ENCODE measurements at regions not wholly inside any gene's neighbourhood (a gene's known extent, or its start where the extent isn't known, plus 50 kb on each side); places are given as distances from the start of the nearest gene placed in this dataset.

GRCh38 chr5:30447431-30447830 lies 746.1 kb upstream of the CDH6 start:
- no peak overlapping the region for H2BK12ac ChIP-seq (ENCODE audit: low read depth, low read length)
- no peak overlapping the region for H3K9ac ChIP-seq (replicated peaks in 1 of 4; ENCODE audit: extremely low read depth in 1 of 4, low read depth in 3 of 4, low read length in 3 of 4)
- no peaks in the 10 kb centered on the region for H3K23me2 ChIP-seq (ENCODE audit: low read depth, low read length)
- no peak overlapping the region for H2BK15ac ChIP-seq (ENCODE audit: low read length)
- no peak overlapping the region for H3K14ac ChIP-seq (ENCODE audit: insufficient read length)
- no peak for FAIRE-seq
- no peak overlapping the region for H3K4me2 ChIP-seq (ENCODE audit: insufficient read depth in 1 of 2, low read depth in 2 of 2, low read length in 2 of 2)
- H3K79me2 ChIP-seq (ENCODE audit: control insufficient read depth in 1 of 2, insufficient read depth in 2 of 2, low read length in 2 of 2): no peaks in the 10 kb centered on the region
- no peak overlapping the region for H3K27ac ChIP-seq (ENCODE audit: low read depth, low read length)
- DNase-seq (ENCODE audit: low read depth in 1 of 2, low spot score in 2 of 2): no peak
- H3K4me3 ChIP-seq (ENCODE audit: extremely low read depth in 1 of 4, insufficient read depth in 2 of 4, low read depth in 3 of 4, low read length in 4 of 4): no peak overlapping the region
- no peaks in the 10 kb centered on the region for H4K20me1 ChIP-seq (replicated peaks in 1 of 2; ENCODE audit: control insufficient read depth in 1 of 2, insufficient read depth in 2 of 2, low read length in 2 of 2)
- H2BK20ac ChIP-seq (ENCODE audit: low read length): no peak overlapping the region
- H2AFZ ChIP-seq (ENCODE audit: low read length): peak overlapping the region; percentile 73
- no peaks in the 10 kb centered on the region for H3K27me3 ChIP-seq (replicated peaks in 1 of 4; ENCODE audit: control insufficient read depth in 3 of 4, extremely low read depth in 1 of 4, insufficient read depth in 3 of 4, low read length in 3 of 4)
- no peak overlapping the region for H4K5ac ChIP-seq (ENCODE audit: insufficient read length, low read depth, low read length)
- CTCF ChIA-PET (ENCODE audit: partially characterized antibody): interaction anchor here (0.8 kb wide), 1 partner anchor 9 kb away, joined by 3 read pairs; no protein-coding TSS in a partner anchor
- no peaks in the 10 kb centered on the region for H3K79me1 ChIP-seq (ENCODE audit: low read depth, low read length)
- H3K18ac ChIP-seq (ENCODE audit: extremely low read depth, low read length): no peak overlapping the region
- 97% methylated on average over 3 of the region's 3 CpGs; no CpG with 5 or more reads in 1 of the 2 experiments for WGBS, 2 experiments (ENCODE audit: extremely low coverage in 1 of 2, insufficient coverage in 1 of 2, insufficient read length in 1 of 2, insufficient replicate concordance in 2 of 2, low coverage in 1 of 2, low lambda C conversion rate in 2 of 2, missing lambda C conversion rate in 1 of 2)
- H2BK120ac ChIP-seq (replicated peaks; ENCODE audit: low read depth, low read length): no peak overlapping the region
- H3K56ac ChIP-seq (replicated peaks; ENCODE audit: insufficient read length, low read depth, low read length): no peak overlapping the region
- no peak overlapping the region for H4K91ac ChIP-seq (replicated peaks; ENCODE audit: insufficient read length, low read length)
- POLR2A ChIA-PET (ENCODE audit: partially characterized antibody): no interaction called here
- no peak overlapping the region for H2BK5ac ChIP-seq (ENCODE audit: low read depth, low read length)
- H3K4me1 ChIP-seq (replicated peaks in 1 of 4; ENCODE audit: control insufficient read depth in 3 of 4, insufficient read depth in 4 of 4, low read length in 3 of 4): peaks cover 0 to 3% (median under 1%) of the 10 kb centered on the region in 4 experiments; a peak in 1 of 7 replicates
- no peak overlapping the region for H2AK5ac ChIP-seq (ENCODE audit: low read depth, low read length)
- H3K36me3 ChIP-seq (ENCODE audit: control insufficient read depth in 2 of 4, insufficient read depth in 4 of 4, low read length in 3 of 4): no peaks in the 10 kb centered on the region
- H3K4ac ChIP-seq (replicated peaks; ENCODE audit: insufficient read length, low read depth, low read length): no peak overlapping the region
- no peak overlapping the region for H4K8ac ChIP-seq (ENCODE audit: extremely low read depth, insufficient read depth, low read length)
- H3K23ac ChIP-seq (ENCODE audit: insufficient read length): no peak overlapping the region
- no peaks in the 10 kb centered on the region for H3K9me3 ChIP-seq (ENCODE audit: insufficient read depth in 2 of 2, low read depth in 1 of 2, low read length in 1 of 2)
- TF ChIP-seq POLR2A (IDR thresholded peaks at IDR 0.05; ENCODE audit: control extremely low read depth in 1 of 2, low read depth in 2 of 2, low read length in 2 of 2): no peak
- no peak for TF ChIP-seq HDAC2 (IDR thresholded peaks at IDR 0.05; ENCODE audit: borderline replicate concordance in 1 of 2, low read depth in 2 of 2, low read length in 2 of 2)

All from H1 (cell line).